IMR-90 (cell line): ENCODE measurements at regions not wholly inside any gene's neighbourhood (a gene's known extent, or its start where the extent isn't known, plus 50 kb on each side); places are given as distances from the start of the nearest gene placed in this dataset.

ENCODE experiments used
- ATAC-seq: fragments of 200-7000 bp; cut with Tn5 transposase; 2 replicates; pipeline ENCODE4 v1.9.1; 2020; ENCODE audit warnings: low read depth, mild to moderate bottlenecking, moderate library complexity
- BruUV-seq: library from RNA; stranded (reverse); fragments of 400-500 nt; replicated peaks from 2 replicates; lab custom pipeline; 2021; lab: Mats Ljungman, UMichigan
- CTCF ChIA-PET: fragments of 300-600 bp; formaldehyde crosslinking; extraction: SDS; loops from one replicate; lab custom pipeline; 2021; ENCODE audit warnings: antibody characterized with exemption; lab: Yijun Ruan, JAX
- POLR2A ChIA-PET: fragments of 300-600 bp; sonication (Branson Sonifier 250); formaldehyde crosslinking; loops from one replicate; lab custom pipeline; 2022; ENCODE audit warnings: antibody characterized with exemption; ENCODE audit not compliant: unreplicated experiment; lab: Charles Lee
- DNase-seq: peaks from one replicate; pipeline ENCODE4 v3.0.0; 2013
- H2AFZ ChIP-seq: replicated peaks from 2 replicates; pipeline ENCODE3; 2013; ENCODE audit warnings: low read length, mild to moderate bottlenecking; ENCODE audit not compliant: poor library complexity
- H2AK5ac ChIP-seq: 2 replicates; pipeline ENCODE4 v1.6.1; 2013; ENCODE audit warnings: low read depth, low read length, inconsistent platforms
- H2AK9ac ChIP-seq: replicated peaks from 2 replicates; pipeline ENCODE3; 2013; ENCODE audit warnings: mild to moderate bottlenecking, low read depth, low read length, moderate library complexity; ENCODE audit not compliant: poor library complexity
- H2BK120ac ChIP-seq: 2 replicates; pipeline ENCODE4 v1.6.1; 2013; ENCODE audit warnings: low read depth, low read length, inconsistent platforms
- H2BK15ac ChIP-seq: 3 replicates; pipeline ENCODE4 v1.6.1; 2013; ENCODE audit warnings: low read depth, low read length, inconsistent platforms
- H2BK20ac ChIP-seq: 2 replicates; pipeline ENCODE4 v1.6.1; 2013; ENCODE audit warnings: low read depth, mild to moderate bottlenecking, inconsistent platforms, low read length, moderate library complexity
- H2BK5ac ChIP-seq: 2 replicates; pipeline ENCODE4 v1.6.1; 2013; ENCODE audit warnings: mild to moderate bottlenecking, low read depth, low read length, inconsistent platforms; ENCODE audit not compliant: poor library complexity, severe bottlenecking
- H3K14ac ChIP-seq: replicated peaks from 2 replicates; pipeline ENCODE4 v1.6.1; 2013; ENCODE audit warnings: low read depth, low read length, inconsistent platforms
- H3K18ac ChIP-seq: 2 replicates; pipeline ENCODE4 v1.6.1; 2013; ENCODE audit warnings: low read depth, low read length, control low read depth
- H3K23ac ChIP-seq: 2 replicates; pipeline ENCODE4 v1.6.1; 2013; ENCODE audit warnings: low read depth, low read length, inconsistent platforms
- H3K27ac ChIP-seq: 2 replicates; pipeline ENCODE4 v1.5.1; 2013; ENCODE audit warnings: mild to moderate bottlenecking, control low read depth, low read length; ENCODE audit not compliant: insufficient read depth
- H3K27me3 ChIP-seq: 2 replicates; pipeline ENCODE4 v1.6.1; 2013; ENCODE audit warnings: low read length; ENCODE audit not compliant: control insufficient read depth, insufficient read depth
- H3K36me3 ChIP-seq: 2 replicates; pipeline ENCODE4 v1.6.1; 2013; ENCODE audit warnings: low read length, mixed read lengths; ENCODE audit not compliant: control insufficient read depth, insufficient read depth
- H3K4ac ChIP-seq: 2 replicates; pipeline ENCODE4 v1.6.1; 2013; ENCODE audit warnings: low read depth, low read length, inconsistent platforms
- H3K4me1 ChIP-seq: 2 replicates; pipeline ENCODE4 v1.6.1; 2013; ENCODE audit warnings: low read length, mixed read lengths; ENCODE audit not compliant: control insufficient read depth, insufficient read depth
- H3K4me2 ChIP-seq: 2 replicates; pipeline ENCODE4 v1.6.1; 2013; ENCODE audit warnings: low read depth, mild to moderate bottlenecking, control low read depth, low read length, moderate library complexity
- H3K4me3 ChIP-seq: 2 replicates; pipeline ENCODE4 v1.5.1; 2013; ENCODE audit warnings: low read depth, mild to moderate bottlenecking, control low read depth, low read length, moderate library complexity; ENCODE audit not compliant: insufficient read depth
- H3K56ac ChIP-seq: 2 replicates; pipeline ENCODE4 v1.6.1; 2013; ENCODE audit warnings: low read length, inconsistent platforms; ENCODE audit not compliant: insufficient read depth; ENCODE audit errors: extremely low read depth
- H3K79me1 ChIP-seq, 2 experiments: 2 replicates each; pipeline ENCODE4 v1.6.1; 2013; ENCODE audit warnings: low read length in 2 of 2, inconsistent platforms in 1 of 2, low read depth in 1 of 2
- H3K9ac ChIP-seq: 2 replicates; pipeline ENCODE4 v1.6.1; 2013; ENCODE audit warnings: low read depth, low read length, control low read depth
- H3K9me1 ChIP-seq: 2 replicates; pipeline ENCODE4 v1.6.1; 2013; ENCODE audit warnings: low read length, inconsistent platforms; ENCODE audit not compliant: insufficient read depth
- H3K9me3 ChIP-seq: 2 replicates; pipeline ENCODE4 v1.6.1; 2013; ENCODE audit warnings: low read length; ENCODE audit not compliant: control insufficient read depth, insufficient read depth
- H4K20me1 ChIP-seq: 2 replicates; pipeline ENCODE4 v1.6.1; 2013; ENCODE audit warnings: low read length, inconsistent platforms; ENCODE audit not compliant: insufficient read depth
- H4K5ac ChIP-seq: 2 replicates; pipeline ENCODE4 v1.6.1; 2013; ENCODE audit warnings: mild to moderate bottlenecking, low read depth, low read length, control low read depth
- H4K8ac ChIP-seq, 2 experiments: 2 replicates each; pipeline ENCODE4 v1.6.1; 2013; ENCODE audit warnings: low read depth in 2 of 2, low read length in 2 of 2, control low read depth in 1 of 2, inconsistent platforms in 1 of 2
- H4K91ac ChIP-seq: 2 replicates; pipeline ENCODE4 v1.6.1; 2013; ENCODE audit warnings: low read depth, low read length, inconsistent platforms; ENCODE audit not compliant: insufficient read depth
- CEBPB ChIP-seq: IDR thresholded peaks from 2 replicates; pipeline ENCODE4 v1.6.1; 2012; ENCODE audit warnings: low read depth, low read length, improper control_type of control experiment
- CHD1 ChIP-seq: IDR thresholded peaks from 2 replicates; pipeline ENCODE4 v1.6.1; 2012; ENCODE audit warnings: low read depth, low read length, improper control_type of control experiment
- FOS ChIP-seq: fragments of 150-350 bp; IDR thresholded peaks from 2 replicates; pipeline ENCODE4 v1.6.1; 2016; ENCODE audit warnings: low read depth, low read length
- MAFK ChIP-seq: IDR thresholded peaks from 2 replicates; pipeline ENCODE4 v1.6.1; 2012; ENCODE audit warnings: low read depth, low read length, improper control_type of control experiment
- MXI1 ChIP-seq: IDR thresholded peaks from 2 replicates; pipeline ENCODE4 v1.6.1; 2012; ENCODE audit warnings: low read depth, mild to moderate bottlenecking, low read length, moderate library complexity, borderline replicate concordance
- NFE2L2 ChIP-seq: fragments of 150-350 bp; IDR thresholded peaks from 2 replicates; pipeline ENCODE4 v1.6.1; 2016; ENCODE audit warnings: low read depth, mild to moderate bottlenecking, low read length
- POLR2A ChIP-seq: IDR thresholded peaks from 2 replicates; pipeline ENCODE4 v1.6.1; 2012; ENCODE audit warnings: mild to moderate bottlenecking, low read depth, low read length
- RFX5 ChIP-seq: IDR thresholded peaks from 2 replicates; pipeline ENCODE4 v1.8.0; 2012; ENCODE audit warnings: low read depth, mild to moderate bottlenecking, low read length, moderate library complexity
- WGBS, 2 experiments: methylation state at CpG; one replicate each; pipeline versions ENCODE4 v1.1.5 to v1.1.7; 2013; ENCODE audit warnings: missing lambda C conversion rate in 2 of 2; ENCODE audit not compliant: insufficient read length in 1 of 2; ENCODE audit errors: extremely low coverage in 2 of 2; 5-methylcytosine and 5-hydroxymethylcytosine counted together
- dilution Hi-C: fragments of 300-500 bp; cut with HindIII; formaldehyde crosslinking; loops from one replicate; pipeline ENCODE4 v1.14.3; 2018; ENCODE audit warnings: low sequenced_read_pairs; ENCODE audit not compliant: unreplicated experiment
- in situ Hi-C: fragments of 300-500 bp; cut with MboI; formaldehyde crosslinking; loops from 3 replicates; pipeline ENCODE4 v1.14.3; 2019; ENCODE audit warnings: low sequenced_read_pairs, inconsistent platforms, mixed read lengths
- intact Hi-C: fragments of 100-400 bp; cut with micrococcal nuclease; formaldehyde crosslinking; loops from 2 replicates; pipeline ENCODE4 v1.10.0; 2022
- TF ChIP-seq, protein P1 (sequence below): fragments of 150-350 bp; IDR thresholded peaks from 2 replicates; pipeline ENCODE4 v1.6.1; 2017; ENCODE audit warnings: mild to moderate bottlenecking, antibody characterized with exemption, low read length, low read depth
- TF ChIP-seq, protein P2 (sequence below): conservative IDR thresholded peaks from 2 replicates; pipeline ENCODE4 v1.5.1; 2012; ENCODE audit warnings: mild to moderate bottlenecking, low read depth, low read length, improper control_type of control experiment

DNA sequence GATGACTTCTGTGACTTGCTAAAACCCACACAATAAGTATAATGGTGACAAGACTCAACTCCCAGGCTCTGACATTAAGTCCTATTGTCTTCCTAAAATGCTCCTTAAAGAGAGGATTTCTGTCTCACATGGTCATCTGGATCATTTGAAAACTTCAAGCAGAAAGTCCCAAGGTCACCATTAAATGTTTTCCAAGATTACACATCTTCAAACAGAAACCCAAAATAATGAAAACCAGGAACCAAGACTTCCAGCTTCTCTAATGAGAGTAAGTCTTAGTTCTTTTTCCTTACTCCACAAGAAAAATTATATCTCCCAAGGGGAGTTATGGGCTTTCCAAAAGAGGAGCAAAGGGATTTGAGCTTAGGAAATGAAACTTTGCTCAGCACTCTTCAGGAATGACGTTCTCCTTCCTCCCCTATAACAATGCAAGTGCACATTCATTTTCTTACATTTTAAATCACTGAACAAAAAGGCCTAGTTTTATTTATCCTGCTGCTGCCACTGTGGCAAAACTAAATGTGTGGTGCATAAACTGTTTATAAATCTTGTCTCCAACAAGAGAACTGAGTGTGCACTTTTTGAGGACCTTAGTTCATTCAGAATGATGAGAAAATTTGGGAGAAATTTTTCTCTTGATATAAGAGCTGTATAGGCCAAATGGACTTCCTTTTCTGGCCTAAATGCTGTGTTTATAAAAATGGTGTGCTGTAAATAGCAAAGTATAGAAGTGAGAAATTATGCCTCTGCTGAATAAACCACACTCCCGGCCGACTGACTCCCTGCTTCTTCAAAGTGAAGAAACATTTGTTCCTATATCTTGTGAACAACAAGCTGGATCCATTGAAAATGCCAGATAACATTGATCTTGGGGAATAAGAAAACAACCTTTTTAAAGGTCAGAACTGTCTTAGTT, 148.4 kb upstream of the PLEKHG7 start:
- Histone ChIP-seq H2BK120ac (no peak overlapping the region), H3K9me3 (no peaks in the 10 kb centered on the region), H2AK5ac (no peak overlapping the region), H3K14ac (no peak overlapping the region; the same call in 1 of the 2 replicates), H2BK15ac (no peak overlapping the region), H2AK9ac (no peak overlapping the region), H3K4me1 (peaks cover 3% of the 10 kb centered on the region), H3K56ac (no peak overlapping the region), H2BK5ac (no peak overlapping the region), H3K9me1 (peaks cover 4% of the 10 kb centered on the region; the same call in 1 of the 2 replicates), H2BK20ac (no peak overlapping the region), H3K79me1 (no peaks in the 10 kb centered on the region), H2AFZ (no peak overlapping the region), H3K4me3 (no peak overlapping the region), H4K20me1 (no peaks in the 10 kb centered on the region), H3K27ac (no peak overlapping the region), H3K4ac (no peak overlapping the region), H4K8ac (no peak overlapping the region), H3K4me2 (no peak overlapping the region), H3K18ac (no peak overlapping the region), H3K9ac (no peak overlapping the region), H3K23ac (no peak overlapping the region), H4K5ac (no peak overlapping the region), H4K91ac (no peak overlapping the region), H3K36me3 (no peaks in the 10 kb centered on the region), H3K27me3 (no peaks in the 10 kb centered on the region)
- ATAC-seq, result no peak
- no CpG with 5 or more reads among the region's 3 CpGs for WGBS, 2 experiments
- DNase-seq, result no peak
- intact Hi-C loops (no loop called here), dilution Hi-C loops (no loop called here), in situ Hi-C loops (no loop called here)
- no TSS peak for BruUV-seq
- TF ChIP-seq MXI1 (no peak), NFE2L2 (no peak), RFX5 (no peak), POLR2A (no peak), FOS (no peak), CHD1 (no peak), CEBPB (no peak), MAFK (no peak)
- TF ChIP-seq, protein P1, sequence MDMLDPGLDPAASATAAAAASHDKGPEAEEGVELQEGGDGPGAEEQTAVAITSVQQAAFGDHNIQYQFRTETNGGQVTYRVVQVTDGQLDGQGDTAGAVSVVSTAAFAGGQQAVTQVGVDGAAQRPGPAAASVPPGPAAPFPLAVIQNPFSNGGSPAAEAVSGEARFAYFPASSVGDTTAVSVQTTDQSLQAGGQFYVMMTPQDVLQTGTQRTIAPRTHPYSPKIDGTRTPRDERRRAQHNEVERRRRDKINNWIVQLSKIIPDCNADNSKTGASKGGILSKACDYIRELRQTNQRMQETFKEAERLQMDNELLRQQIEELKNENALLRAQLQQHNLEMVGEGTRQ, result no peak
- TF ChIP-seq, protein P2, sequence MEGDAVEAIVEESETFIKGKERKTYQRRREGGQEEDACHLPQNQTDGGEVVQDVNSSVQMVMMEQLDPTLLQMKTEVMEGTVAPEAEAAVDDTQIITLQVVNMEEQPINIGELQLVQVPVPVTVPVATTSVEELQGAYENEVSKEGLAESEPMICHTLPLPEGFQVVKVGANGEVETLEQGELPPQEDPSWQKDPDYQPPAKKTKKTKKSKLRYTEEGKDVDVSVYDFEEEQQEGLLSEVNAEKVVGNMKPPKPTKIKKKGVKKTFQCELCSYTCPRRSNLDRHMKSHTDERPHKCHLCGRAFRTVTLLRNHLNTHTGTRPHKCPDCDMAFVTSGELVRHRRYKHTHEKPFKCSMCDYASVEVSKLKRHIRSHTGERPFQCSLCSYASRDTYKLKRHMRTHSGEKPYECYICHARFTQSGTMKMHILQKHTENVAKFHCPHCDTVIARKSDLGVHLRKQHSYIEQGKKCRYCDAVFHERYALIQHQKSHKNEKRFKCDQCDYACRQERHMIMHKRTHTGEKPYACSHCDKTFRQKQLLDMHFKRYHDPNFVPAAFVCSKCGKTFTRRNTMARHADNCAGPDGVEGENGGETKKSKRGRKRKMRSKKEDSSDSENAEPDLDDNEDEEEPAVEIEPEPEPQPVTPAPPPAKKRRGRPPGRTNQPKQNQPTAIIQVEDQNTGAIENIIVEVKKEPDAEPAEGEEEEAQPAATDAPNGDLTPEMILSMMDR, result no peak
- POLR2A ChIA-PET, result no interaction called here
- CTCF ChIA-PET, result no interaction called here
